ENCODE measurements at regions not wholly inside any gene's neighbourhood (a gene's known extent, or its start where the extent isn't known, plus 50 kb on each side); places are given as distances from the start of the nearest gene placed in this dataset.

DNA sequence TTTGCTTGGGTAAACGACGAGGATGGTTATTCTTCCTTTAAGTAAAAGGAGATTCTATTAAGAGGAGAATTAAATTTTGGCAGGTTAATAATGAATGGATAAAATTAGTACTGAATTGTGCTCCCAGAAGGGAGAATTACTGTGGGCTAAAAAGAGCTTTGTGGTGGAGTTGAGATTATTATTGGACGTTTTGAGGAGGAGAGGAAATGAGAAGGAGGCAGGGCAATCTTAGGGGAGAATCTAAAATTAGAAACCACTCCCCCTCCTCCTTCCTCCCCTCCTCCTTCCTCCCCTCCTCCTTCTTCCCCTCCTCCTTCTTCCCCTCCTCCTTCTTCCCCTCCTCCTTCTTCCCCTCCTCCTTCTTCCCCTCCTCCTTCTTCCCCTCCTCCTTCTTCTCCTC is 331.8 kb downstream of the PRL start:
- H3K36me3 ChIP-seq (ENCODE audit: control insufficient read depth, insufficient read depth, low read length) = no peaks in the 10 kb centered on the region
- no peaks in the 10 kb centered on the region for H3K9me3 ChIP-seq (ENCODE audit: control insufficient read depth, low read length)
- no peak overlapping the region for H3K4me3 ChIP-seq (ENCODE audit: extremely low read depth, insufficient read depth, low read length, poor library complexity, severe bottlenecking)
- H3K27ac ChIP-seq (ENCODE audit: low read depth, low read length, severe bottlenecking) = no peak overlapping the region
- H3K4me1 ChIP-seq (ENCODE audit: control insufficient read depth, insufficient read depth, low read length, poor library complexity, severe bottlenecking) = peaks cover 5% of the 10 kb centered on the region
- WGBS, 2 experiments (ENCODE audit: insufficient coverage in 2 of 2) = 91 to 95% methylated on average over 2 of the region's 3 CpGs

DNA sequence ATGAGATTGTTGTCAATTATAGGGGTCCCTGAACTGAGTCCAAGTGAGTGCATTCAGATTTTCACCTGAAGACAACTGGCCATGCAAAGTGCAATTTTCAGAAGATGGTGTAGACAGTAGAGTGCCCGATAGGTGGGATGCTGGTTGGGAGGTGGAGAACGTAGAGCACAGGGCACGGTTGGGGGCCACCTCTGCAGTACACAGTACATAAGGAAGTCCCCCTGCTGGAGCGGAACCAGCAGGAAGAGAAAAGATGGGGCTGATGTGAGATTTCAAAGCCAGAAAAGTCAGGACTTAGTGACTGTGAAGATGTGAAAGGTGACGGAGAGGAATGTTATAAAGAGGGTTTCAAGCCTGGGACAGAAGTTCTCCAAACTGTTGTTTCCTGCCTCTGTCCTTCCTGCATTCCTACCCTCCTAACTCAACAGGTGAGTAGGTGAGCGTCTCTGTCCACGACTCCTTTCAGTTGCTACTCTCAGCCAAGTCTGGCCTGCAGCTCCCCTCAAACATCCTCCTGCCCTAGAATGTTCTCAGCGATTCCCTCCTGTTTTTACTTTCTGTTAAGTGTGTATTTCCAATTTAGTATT is 330.8 kb downstream of the PRL start:
- Histone ChIP-seq H3K27ac (ENCODE audit: low read depth, low read length, severe bottlenecking) (no peak overlapping the region), H3K4me1 (ENCODE audit: control insufficient read depth, insufficient read depth, low read length, poor library complexity, severe bottlenecking) (peaks cover 14% of the 10 kb centered on the region), H3K4me3 (ENCODE audit: extremely low read depth, insufficient read depth, low read length, poor library complexity, severe bottlenecking) (no peak overlapping the region), H3K36me3 (ENCODE audit: control insufficient read depth, insufficient read depth, low read length) (no peaks in the 10 kb centered on the region), H3K9me3 (ENCODE audit: control insufficient read depth, low read length) (no peaks in the 10 kb centered on the region)
- 81 to 94% methylated on average over 5 to 6 of the region's 8 CpGs for WGBS, 2 experiments (ENCODE audit: insufficient coverage in 2 of 2)

DNA sequence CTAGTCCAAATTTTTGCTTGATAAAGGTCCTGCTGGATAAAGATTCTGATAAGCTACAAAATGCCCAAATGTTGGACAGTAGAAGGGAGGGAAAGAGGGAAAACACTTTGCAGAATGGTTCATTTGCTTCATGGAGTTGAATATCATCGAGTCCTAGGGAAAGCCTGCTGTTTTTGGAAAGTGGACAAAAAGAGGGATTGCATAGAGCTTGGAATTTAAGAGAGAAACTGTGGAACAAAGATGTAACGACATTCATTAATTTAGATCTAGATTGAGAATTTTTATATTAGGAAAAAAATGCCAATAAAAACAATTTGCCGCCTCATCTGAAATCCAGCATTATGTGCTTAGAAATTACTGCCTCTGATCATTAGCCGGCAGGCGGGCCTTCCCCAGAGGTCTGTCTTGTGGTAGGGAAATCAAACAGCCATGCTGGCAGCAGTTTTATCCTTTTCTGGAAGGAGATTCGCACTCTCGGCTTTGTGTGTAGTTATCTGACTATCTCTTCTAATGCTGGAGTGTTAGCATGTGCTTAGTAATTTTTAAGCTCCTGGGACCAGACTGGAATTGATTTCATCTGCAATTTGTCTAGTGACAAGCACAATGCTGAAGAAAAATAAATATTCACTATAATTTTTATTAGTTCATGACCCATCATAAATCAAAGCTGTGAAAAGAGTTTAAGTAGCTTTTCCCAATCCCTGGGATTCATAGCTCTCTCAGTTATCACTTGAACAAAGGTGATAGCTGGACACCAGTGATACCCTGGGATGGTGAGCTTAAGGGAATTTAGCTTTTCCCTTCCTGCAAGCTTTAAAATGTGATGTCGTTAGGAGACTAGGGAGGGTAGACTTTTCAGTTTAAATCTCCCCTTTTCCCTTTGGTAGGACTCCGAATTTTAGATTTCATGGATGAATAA is 329.5 kb downstream of the PRL start:
- H3K4me1 ChIP-seq (ENCODE audit: control insufficient read depth, insufficient read depth, low read length, poor library complexity, severe bottlenecking) = peaks cover 19% of the 10 kb centered on the region
- no peaks in the 10 kb centered on the region for H3K9me3 ChIP-seq (ENCODE audit: control insufficient read depth, low read length)
- no peak overlapping the region for H3K4me3 ChIP-seq (ENCODE audit: extremely low read depth, insufficient read depth, low read length, poor library complexity, severe bottlenecking)
- H3K36me3 ChIP-seq (ENCODE audit: control insufficient read depth, insufficient read depth, low read length) = no peaks in the 10 kb centered on the region
- 88 to 95% methylated on average over 4 to 5 of the region's 9 CpGs for WGBS, 2 experiments (ENCODE audit: insufficient coverage in 2 of 2)
- H3K27ac ChIP-seq (ENCODE audit: low read depth, low read length, severe bottlenecking) = no peak overlapping the region

DNA sequence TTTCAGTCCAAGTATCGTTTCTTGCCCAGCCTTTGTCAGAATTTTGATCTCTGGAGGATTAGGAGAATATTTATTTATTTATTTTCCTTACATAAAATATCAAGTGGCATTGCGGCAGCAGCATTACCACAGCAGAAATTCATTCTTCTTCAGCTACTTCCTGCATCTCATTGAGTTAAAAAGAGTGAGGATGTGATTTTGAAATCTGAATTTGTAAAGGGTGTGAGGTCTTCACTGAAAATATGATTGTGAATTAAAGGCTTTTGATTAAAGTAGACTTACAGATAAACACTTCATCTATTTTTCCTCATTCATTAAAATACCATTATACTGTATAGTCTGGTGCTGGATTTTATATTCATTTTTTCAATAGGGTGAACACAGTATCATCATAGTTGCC is 328.4 kb downstream of the PRL start:
- Histone ChIP-seq H3K9me3 (ENCODE audit: control insufficient read depth, low read length) (no peaks in the 10 kb centered on the region), H3K4me3 (ENCODE audit: extremely low read depth, insufficient read depth, low read length, poor library complexity, severe bottlenecking) (no peak overlapping the region), H3K27ac (ENCODE audit: low read depth, low read length, severe bottlenecking) (no peak overlapping the region), H3K36me3 (ENCODE audit: control insufficient read depth, insufficient read depth, low read length) (no peaks in the 10 kb centered on the region), H3K4me1 (ENCODE audit: control insufficient read depth, insufficient read depth, low read length, poor library complexity, severe bottlenecking) (peaks cover 19% of the 10 kb centered on the region)
- no CpG with 5 or more reads among the region's 2 CpGs for WGBS, 2 experiments (ENCODE audit: insufficient coverage in 2 of 2)

DNA sequence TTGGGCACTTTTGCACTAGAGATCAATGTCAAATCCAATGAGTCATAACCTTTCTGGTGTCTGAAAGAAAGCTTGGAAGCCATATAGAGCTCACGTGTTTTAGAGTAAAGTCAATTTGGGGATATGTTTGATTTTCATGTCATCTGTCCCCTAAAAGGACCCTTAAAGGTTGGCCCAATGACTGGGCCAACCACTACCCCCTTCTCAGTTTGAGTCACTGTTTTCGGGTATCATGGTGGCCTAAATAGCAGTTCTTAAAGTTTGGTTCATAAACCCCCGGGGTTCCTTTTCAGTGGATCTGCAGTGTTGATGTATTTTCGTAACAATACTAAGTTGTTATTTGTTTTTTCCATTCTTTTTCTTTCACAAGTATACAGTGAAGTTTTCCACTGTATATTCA is 327.6 kb downstream of the PRL start:
- WGBS, 2 experiments (ENCODE audit: insufficient coverage in 2 of 2) = 100% methylated on average over 1 of the region's 4 CpGs; no CpG with 5 or more reads in 1 of the 2 experiments
- H3K4me3 ChIP-seq (ENCODE audit: extremely low read depth, insufficient read depth, low read length, poor library complexity, severe bottlenecking) = no peak overlapping the region
- peaks cover 19% of the 10 kb centered on the region for H3K4me1 ChIP-seq (ENCODE audit: control insufficient read depth, insufficient read depth, low read length, poor library complexity, severe bottlenecking)
- no peaks in the 10 kb centered on the region for H3K9me3 ChIP-seq (ENCODE audit: control insufficient read depth, low read length)
- H3K36me3 ChIP-seq (ENCODE audit: control insufficient read depth, insufficient read depth, low read length) = no peaks in the 10 kb centered on the region
- H3K27ac ChIP-seq (ENCODE audit: low read depth, low read length, severe bottlenecking) = no peak overlapping the region

DNA sequence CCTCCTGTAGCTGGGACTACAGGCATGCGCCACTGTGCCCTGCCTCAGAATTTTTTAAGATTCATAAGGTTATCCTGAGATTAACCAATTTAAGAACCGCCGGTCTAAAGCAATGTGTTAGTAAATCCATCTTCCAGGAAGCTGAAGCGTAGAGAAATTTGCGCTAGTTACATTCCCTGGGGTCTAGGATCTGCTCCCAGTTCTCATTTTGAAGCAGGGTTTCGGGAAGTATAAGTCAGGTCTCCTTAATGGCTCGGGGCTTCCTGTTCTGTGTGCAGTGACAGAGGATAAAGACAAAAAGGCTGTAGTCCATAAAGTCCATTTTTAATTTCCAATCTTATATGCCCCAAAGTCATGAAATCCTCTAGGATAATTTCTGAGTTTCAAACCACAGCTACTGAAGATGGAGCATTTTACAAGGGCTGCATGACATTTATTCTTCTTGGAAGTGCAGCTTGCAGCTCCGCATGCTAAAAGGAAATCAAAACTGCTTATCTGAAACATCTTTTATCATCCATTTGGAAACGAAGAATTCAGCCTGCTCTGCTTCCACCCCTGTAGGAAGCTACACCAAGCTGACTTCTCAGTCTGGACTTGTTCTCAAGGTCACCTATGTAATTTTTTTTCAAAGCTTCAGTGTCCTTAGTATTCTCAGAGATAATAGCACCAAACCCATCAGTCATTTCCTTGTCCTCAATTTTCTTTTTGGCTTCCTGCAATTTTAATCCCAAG is 326.1 kb downstream of the PRL start:
- 78 to 88% methylated on average over 7 to 8 of the region's 9 CpGs for WGBS, 2 experiments (ENCODE audit: insufficient coverage in 2 of 2)
- Histone ChIP-seq H3K27ac (ENCODE audit: low read depth, low read length, severe bottlenecking) (peak overlapping the region; percentile 50), H3K4me3 (ENCODE audit: extremely low read depth, insufficient read depth, low read length, poor library complexity, severe bottlenecking) (no peak overlapping the region), H3K4me1 (ENCODE audit: control insufficient read depth, insufficient read depth, low read length, poor library complexity, severe bottlenecking) (peaks cover 14% of the 10 kb centered on the region), H3K36me3 (ENCODE audit: control insufficient read depth, insufficient read depth, low read length) (no peaks in the 10 kb centered on the region), H3K9me3 (ENCODE audit: control insufficient read depth, low read length) (no peaks in the 10 kb centered on the region)

DNA sequence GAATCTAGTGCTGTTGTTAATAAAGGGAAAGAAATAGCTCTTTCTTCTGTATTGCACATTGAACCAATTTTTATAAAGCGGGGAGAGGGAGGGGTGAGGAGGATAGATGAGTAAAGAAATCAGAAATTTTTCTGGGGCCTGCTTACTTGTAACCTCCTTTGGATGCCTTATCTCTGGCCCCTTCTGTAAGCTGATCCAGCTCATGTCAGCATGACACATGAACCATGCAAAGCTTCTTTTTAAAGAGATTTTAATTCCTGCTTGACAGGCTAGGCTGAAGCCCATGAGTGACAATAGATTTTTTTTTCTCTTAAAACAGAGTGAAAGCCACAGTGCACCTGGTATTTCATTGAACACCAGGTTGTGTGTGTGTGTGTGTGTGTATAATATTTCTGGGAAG is 325.3 kb downstream of the PRL start:
- Histone ChIP-seq H3K4me3 (ENCODE audit: extremely low read depth, insufficient read depth, low read length, poor library complexity, severe bottlenecking) (no peak overlapping the region), H3K9me3 (ENCODE audit: control insufficient read depth, low read length) (no peaks in the 10 kb centered on the region), H3K36me3 (ENCODE audit: control insufficient read depth, insufficient read depth, low read length) (no peaks in the 10 kb centered on the region), H3K27ac (ENCODE audit: low read depth, low read length, severe bottlenecking) (peak overlapping the region; percentile 50), H3K4me1 (ENCODE audit: control insufficient read depth, insufficient read depth, low read length, poor library complexity, severe bottlenecking) (peaks cover 14% of the 10 kb centered on the region)
- no CpG with 5 or more reads among the region's 1 CpG for WGBS, 2 experiments (ENCODE audit: insufficient coverage in 2 of 2)

DNA sequence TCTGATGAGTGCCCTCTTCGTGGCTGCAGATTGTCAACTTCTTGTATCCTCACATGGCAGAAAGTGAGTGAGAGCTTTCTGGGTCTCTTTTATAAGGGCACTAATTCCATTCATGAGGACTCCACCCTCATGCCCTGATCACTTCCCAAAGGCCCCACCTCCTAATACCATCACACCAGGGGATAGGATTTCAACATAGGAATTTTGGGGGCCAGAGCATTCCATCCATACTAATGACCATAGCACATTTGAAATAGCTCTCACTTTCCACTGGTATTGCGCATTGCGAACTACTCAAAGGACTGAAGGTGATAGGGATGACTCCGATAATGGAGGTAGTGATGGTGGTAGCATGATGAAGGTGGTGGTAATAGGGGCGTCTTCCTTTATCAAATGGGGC is 324.3 kb downstream of the PRL start:
- Histone ChIP-seq H3K36me3 (ENCODE audit: control insufficient read depth, insufficient read depth, low read length) (no peaks in the 10 kb centered on the region), H3K4me3 (ENCODE audit: extremely low read depth, insufficient read depth, low read length, poor library complexity, severe bottlenecking) (no peak overlapping the region), H3K9me3 (ENCODE audit: control insufficient read depth, low read length) (no peaks in the 10 kb centered on the region), H3K27ac (ENCODE audit: low read depth, low read length, severe bottlenecking) (no peak overlapping the region), H3K4me1 (ENCODE audit: control insufficient read depth, insufficient read depth, low read length, poor library complexity, severe bottlenecking) (peaks cover 14% of the 10 kb centered on the region)
- 87 to 100% methylated on average over 3 to 4 of the region's 5 CpGs for whole genome bisulfite sequencing, 2 experiments (ENCODE audit: insufficient coverage in 2 of 2)

DNA sequence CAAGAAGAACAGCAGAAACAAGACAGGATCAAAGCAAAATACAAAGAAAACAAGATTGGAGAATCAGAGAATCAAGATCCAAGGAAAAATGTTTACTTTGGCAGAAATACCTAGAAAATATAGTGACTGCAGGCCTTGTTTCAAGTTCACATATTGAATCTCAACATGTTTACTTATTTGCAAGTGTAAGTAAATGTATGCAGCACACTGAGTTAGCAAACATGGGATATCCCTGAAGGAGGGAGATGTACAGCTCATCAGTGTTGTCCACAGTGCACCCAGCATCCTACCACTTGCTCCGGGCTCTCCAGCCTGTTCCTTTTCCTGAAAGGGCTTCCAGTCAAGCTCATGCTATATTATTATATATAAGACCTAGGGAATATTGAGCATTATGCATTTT is 319.5 kb downstream of the PRL start:
- H3K9me3 ChIP-seq (ENCODE audit: control insufficient read depth, low read length) = no peaks in the 10 kb centered on the region
- WGBS, 2 experiments (ENCODE audit: insufficient coverage in 2 of 2) = no CpG with 5 or more reads among the region's 1 CpG
- no peak overlapping the region for H3K4me3 ChIP-seq (ENCODE audit: extremely low read depth, insufficient read depth, low read length, poor library complexity, severe bottlenecking)
- H3K4me1 ChIP-seq (ENCODE audit: control insufficient read depth, insufficient read depth, low read length, poor library complexity, severe bottlenecking) = no peaks in the 10 kb centered on the region
- H3K27ac ChIP-seq (ENCODE audit: low read depth, low read length, severe bottlenecking) = no peak overlapping the region
- peaks cover 11% of the 10 kb centered on the region for H3K36me3 ChIP-seq (ENCODE audit: control insufficient read depth, insufficient read depth, low read length)

DNA sequence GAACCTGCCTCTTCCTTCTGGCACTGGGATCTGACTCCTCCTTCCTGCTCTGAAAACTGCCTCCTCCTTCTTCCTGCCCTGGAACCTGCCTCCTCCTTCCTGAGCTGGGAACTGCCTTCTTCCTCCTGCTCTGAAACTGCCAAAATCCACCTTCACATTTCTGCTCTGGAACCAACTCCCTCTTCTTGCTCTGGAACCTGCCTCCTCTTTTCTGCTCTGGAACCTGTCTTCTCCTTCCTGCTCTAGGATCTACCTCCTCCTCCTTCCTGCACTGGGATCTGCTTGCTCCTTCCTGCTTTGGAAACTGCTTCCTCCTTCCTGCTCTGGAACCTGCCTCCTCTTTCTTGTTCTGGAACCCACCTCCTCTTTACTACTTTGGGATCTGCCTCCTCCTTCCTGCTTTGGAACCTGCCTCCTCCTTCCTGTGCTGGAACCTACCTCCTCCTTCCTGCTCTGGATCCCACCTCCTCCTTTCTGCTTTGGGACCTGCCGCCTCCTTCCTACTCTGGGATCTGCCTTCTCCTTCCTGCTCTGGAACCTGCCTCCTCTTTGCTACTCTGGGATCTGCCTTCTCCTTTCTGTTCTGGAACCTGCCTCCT is 315.5 kb downstream of the PRL start:
- H3K27ac ChIP-seq (ENCODE audit: low read depth, low read length, severe bottlenecking) = no peak overlapping the region
- 38 to 50% methylated on average over 1 of the region's 1 CpG for WGBS, 2 experiments (ENCODE audit: insufficient coverage in 2 of 2)
- H3K9me3 ChIP-seq (ENCODE audit: control insufficient read depth, low read length) = no peaks in the 10 kb centered on the region
- H3K36me3 ChIP-seq (ENCODE audit: control insufficient read depth, insufficient read depth, low read length) = peaks cover 17% of the 10 kb centered on the region
- no peak overlapping the region for H3K4me3 ChIP-seq (ENCODE audit: extremely low read depth, insufficient read depth, low read length, poor library complexity, severe bottlenecking)
- no peaks in the 10 kb centered on the region for H3K4me1 ChIP-seq (ENCODE audit: control insufficient read depth, insufficient read depth, low read length, poor library complexity, severe bottlenecking)

All from mesodermal cell (in vitro differentiated cells).